IPS-NIHi11 (cell line): ENCODE measurements at regions not wholly inside any gene's neighbourhood (a gene's known extent, or its start where the extent isn't known, plus 50 kb on each side); places are given as distances from the start of the nearest gene placed in this dataset.

Experiments
- DNase-seq: peaks from one replicate; pipeline ENCODE4 v3.0.0; 2012; ENCODE audit warnings: mixed read lengths, low spot score

DNA sequence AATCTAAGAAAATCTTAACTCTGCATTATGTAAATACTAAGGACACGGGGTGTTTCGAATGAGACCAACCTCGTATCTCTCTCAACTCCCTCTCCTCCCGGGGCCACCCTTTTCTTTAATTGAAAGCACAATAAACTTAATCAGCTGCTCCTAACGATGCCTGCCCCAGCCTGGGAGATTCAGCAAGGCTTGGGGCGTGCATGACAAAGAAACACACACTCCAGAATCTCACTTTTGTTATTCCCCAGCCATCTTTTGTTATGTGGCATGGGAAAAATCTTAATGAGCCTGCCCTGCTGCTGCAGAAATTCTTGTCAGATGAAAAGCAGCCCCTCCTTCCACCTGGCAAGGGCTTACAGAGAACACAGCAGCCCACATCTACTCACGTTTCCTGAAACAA is 117.4 kb downstream of the TTLL2 start:
- DNase-seq: peak; percentile 79

- peak; percentile 29 for DNase-seq
Observed at GRCh38 chr6:167442796-167443680, 118.2 kb downstream of the TTLL2 start.

- DNase-seq: no peak
Observed at GRCh38 chr6:167444602-167445346, 119.9 kb downstream of the TTLL2 start.

- no peak for DNase-seq
Observed at GRCh38 chr6:167445568-167445967, 120.7 kb downstream of the TTLL2 start.

GRCh38 chr6:167446046-167446445 is 121.2 kb downstream of the TTLL2 start:
- no peak for DNase-seq

DNA sequence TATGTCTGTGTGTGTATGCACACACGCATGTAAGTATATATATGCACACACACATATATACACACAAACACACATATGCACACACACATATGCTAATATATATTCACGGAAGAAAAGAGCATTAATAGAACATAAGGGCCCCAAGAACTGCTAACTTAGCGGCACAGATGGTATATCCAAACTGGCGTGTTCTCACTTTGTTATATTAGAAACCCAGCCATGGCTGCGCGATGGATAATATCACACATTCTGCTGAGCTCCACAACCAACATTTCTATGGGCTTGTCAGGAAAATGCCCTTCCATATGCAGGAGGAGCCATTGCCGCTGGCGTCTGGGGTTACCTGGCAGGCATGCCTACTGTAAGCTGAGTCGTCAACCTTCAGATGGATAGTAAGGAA is 122.1 kb downstream of the TTLL2 start:
- no peak for DNase-seq

DNA sequence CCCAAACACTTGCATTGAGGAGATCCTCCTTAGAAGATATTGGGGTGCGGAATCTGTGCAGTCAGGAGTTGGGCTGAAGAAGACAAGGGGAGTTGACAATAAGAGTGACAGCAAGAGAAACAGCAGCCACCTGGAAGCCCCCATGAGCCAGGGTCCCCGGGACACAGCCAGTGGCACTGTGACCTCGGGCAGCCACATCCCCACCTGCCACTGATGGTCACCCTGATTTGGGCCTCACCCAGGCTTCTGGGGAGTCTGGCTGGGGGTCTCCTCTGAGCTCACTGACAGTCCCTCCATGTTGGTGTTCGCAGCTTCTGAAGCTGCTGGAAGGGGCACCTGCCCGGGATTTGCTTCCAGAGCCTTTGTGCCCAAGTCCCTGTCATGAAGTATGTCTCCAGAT is 123.5 kb downstream of the TTLL2 start:
- DNase-seq: no peak

DNA sequence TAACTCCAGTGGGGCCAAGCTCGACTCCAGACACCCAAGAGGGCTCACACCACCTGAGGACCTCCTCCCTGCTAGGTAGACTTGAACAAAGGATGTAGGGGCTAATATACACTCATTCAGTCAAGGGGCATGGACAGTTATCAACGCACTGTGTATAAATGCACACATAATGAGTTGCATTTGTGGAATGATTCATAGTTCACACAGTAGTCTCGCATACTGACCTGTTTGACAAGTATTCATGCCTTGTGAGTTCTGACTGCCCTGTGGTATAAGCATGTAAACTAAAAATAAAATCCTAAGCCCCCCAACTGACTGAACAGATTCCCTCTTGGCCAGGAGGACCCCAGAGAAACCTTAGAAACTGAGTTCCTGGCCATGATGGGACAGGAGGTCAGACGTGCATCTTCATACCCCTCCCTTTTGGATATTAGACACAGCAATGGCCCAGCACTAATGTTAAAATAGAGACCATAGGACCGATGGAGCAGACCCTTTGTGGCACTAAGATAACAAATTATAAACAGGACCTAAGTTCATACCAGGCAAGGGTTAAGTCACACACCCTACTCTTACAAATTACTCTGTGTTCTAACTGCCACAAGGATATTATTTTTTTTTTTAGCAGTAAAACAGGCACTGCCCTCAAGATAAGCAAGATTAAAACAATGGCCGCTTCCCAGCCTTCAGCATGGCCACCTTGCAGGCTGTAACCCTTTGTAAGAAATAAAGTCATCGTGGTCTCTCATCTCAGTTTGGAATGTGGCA is 124.4 kb downstream of the TTLL2 start:
- DNase-seq: no peak

DNA sequence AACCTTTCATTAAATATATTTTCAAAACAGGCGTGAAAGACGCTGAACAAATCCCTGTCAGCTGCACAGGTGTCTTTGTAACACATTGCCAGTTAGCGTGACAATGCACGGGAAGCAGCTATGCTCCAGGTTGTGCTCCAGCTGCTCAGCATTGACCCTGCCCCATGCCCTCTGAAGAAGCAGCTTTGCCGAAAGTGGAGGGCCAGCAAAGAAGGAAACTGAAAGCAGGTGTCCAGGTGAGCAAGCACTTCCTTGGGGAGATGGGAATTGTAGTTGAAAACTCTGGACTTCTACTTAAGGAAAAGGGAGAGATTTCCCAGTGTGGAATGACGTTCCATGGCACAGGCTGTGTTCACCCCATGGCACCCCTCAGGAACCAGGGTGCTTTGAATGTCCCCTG is 125.7 kb downstream of the TTLL2 start:
- no peak for DNase-seq

- DNase-seq: no peak
Observed at GRCh38 chr6:167452338-167453081, 127.6 kb downstream of the TTLL2 start.

DNA sequence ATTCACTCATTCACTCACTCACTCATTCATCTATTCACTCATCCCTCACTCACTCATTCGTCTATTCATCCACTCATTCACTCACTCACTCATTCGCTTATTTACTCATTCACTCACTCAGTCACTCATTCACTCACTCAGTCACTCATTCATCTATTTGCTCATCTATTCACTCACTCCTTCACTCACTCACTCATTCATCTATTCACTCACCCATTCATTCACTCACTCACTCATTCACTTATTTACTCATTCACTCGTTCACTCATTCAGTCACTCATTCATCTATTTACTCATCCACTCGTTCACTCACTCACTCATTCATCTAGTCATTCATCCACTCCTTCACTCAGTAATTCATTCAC is 128.2 kb downstream of the TTLL2 start:
- no peak for DNase-seq

- no peak for DNase-seq
Observed at GRCh38 chr6:167454003-167454402, 129.1 kb downstream of the TTLL2 start.

DNA sequence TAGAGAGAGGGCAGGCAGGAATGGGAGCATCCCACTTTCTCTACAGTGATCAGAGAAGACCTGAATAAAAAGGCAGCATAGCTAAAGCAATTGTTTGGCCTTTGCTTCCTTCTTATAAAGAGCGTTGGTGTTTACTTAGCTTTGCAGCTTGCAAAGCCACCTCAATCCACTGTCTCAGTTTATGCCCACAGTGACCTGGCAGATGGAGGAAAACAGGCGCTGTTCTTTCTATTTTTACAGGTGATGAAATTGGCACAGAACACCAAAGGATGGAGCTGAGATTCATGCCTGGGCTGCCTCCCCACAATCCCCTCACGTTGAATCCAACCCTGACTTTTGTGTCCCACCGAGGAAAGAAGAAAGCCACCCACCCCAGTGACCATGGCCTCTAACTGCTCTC is 130.5 kb downstream of the TTLL2 start:
- no peak for DNase-seq

- no peak for DNase-seq
Observed at GRCh38 chr6:167462514-167463312, 137.8 kb downstream of the TTLL2 start.

- no peak for DNase-seq
Observed at GRCh38 chr6:167464177-167464576, 139.3 kb downstream of the TTLL2 start.

DNA sequence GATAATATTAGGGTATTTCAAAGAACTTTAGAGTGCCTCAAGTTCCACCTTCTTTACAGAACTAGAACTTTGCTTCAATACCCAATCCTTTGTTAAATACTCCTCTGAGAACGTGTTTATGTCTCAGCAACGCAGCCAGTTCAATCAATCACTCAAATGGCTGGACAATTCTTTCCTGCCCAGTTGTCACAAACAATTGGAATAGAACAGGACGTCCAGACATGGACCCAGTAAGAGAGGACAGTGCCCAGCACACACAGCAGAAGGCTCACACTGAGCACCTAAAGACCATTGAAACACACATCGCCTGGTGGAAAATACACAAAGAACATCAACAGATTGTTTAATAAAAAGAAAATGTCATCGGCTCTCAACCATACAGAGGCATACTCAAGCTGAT is 140.6 kb downstream of the TTLL2 start:
- no peak for DNase-seq

- no peak for DNase-seq
Observed at GRCh38 chr6:167467282-167467681, 142.4 kb downstream of the TTLL2 start.

GRCh38 chr6:167467793-167468431 is 143.0 kb downstream of the TTLL2 start:
- DNase-seq: no peak

DNA sequence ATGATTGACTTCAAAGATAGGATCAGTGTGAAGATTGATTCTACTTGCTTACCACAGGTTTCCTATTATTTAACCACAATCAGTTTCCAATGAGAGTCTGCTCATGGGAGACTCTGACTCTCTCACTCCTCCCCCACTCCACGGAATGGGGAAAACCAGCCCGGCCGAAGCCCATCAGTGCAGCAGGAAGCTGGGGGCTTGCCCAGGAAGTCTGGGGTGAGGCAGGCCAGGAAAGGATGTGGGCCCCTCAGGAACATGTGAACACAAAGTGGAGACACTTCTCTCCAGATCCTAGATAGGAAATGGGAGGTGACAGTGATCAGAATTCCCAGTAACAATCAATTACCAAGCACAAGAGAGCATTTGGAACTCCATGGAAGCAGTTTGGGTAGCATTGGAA is 144.2 kb downstream of the TTLL2 start:
- DNase-seq: no peak

DNA sequence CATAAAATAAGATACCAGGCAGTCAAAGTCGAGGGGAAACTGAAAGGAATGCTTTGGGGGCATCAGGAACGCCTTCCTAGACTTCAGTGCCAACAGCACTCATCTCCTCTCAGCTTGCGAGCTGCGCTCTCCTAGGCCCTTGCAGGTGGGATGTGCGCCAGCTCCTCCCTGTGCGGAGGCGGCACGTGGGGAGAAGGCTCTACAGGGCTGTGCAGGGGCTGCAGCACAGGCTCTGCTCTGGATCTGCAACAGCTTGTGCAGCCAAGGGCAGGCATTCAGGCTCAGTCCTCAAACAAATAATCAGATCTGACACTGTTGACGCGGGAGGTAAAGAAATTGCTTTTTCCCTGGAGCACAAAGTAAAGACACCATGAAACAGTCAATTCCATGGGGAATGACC is 144.8 kb downstream of the TTLL2 start:
- DNase-seq: no peak
